Kidney (tissue), 13 donors: ENCODE measurements at regions not wholly inside any gene's neighbourhood (a gene's known extent, or its start where the extent isn't known, plus 50 kb on each side); places are given as distances from the start of the nearest gene placed in this dataset.

Experiments
- DNase-seq, 5 donors: peaks; one replicate each; pipeline ENCODE4 v3.0.0-alpha.2; 2013 to 2020
- FAIRE-seq: peaks from 2 replicates; lab custom pipeline; 2012; peaks lifted over from hg19 to GRCh38; lab: Jason Lieb, UNC
- H3K27ac ChIP-seq, 2 donors: one replicate each; pipeline ENCODE4 v1.7.0; 2013; ENCODE audit warnings: low read depth in 2 of 2, low read length in 2 of 2, inconsistent platforms in 1 of 2
- H3K27me3 ChIP-seq: one replicate; pipeline ENCODE4 v1.7.1; 2013; ENCODE audit warnings: low read length, inconsistent platforms; ENCODE audit not compliant: control insufficient read depth, insufficient read depth
- H3K36me3 ChIP-seq, 3 donors: one replicate each; pipeline versions ENCODE4 v1.7.0 to v1.7.1; 2013; ENCODE audit warnings: low read length in 3 of 3, control low read depth in 1 of 3, inconsistent platforms in 1 of 3; ENCODE audit not compliant: insufficient read depth in 3 of 3, control insufficient read depth in 2 of 3
- H3K4me1 ChIP-seq, 3 donors: one replicate each; pipeline versions ENCODE4 v1.7.0 to v1.7.1; 2013; ENCODE audit warnings: low read length in 3 of 3, inconsistent platforms in 1 of 3, low read depth in 1 of 3; ENCODE audit not compliant: control insufficient read depth in 2 of 3, insufficient read depth in 2 of 3
- H3K4me3 ChIP-seq, 3 donors: one replicate each; pipeline versions ENCODE4 v1.7.0 to v1.8.1; 2013; ENCODE audit warnings: low read length in 3 of 3, control low read depth in 1 of 3, inconsistent platforms in 1 of 3
- H3K9ac ChIP-seq, 3 donors: one replicate each; pipeline versions ENCODE4 v1.7.0 to v1.7.1; 2013; ENCODE audit warnings: low read length in 3 of 3, control low read depth in 1 of 3, inconsistent platforms in 1 of 3
- H3K9me3 ChIP-seq, 3 donors: one replicate each; pipeline versions ENCODE4 v1.7.0 to v1.7.1; 2013; ENCODE audit warnings: low read length in 3 of 3, control low read depth in 1 of 3, inconsistent platforms in 1 of 3; ENCODE audit not compliant: control insufficient read depth in 2 of 3, insufficient read depth in 1 of 3
- CTCF ChIP-seq: IDR thresholded peaks from 3 replicates; pipeline ENCODE4 v1.5.1; 2012; ENCODE audit warnings: mild to moderate bottlenecking, moderate library complexity, borderline replicate concordance; ENCODE audit not compliant: insufficient read depth; ENCODE audit errors: extremely low read depth
- intact Hi-C: fragments of 100-400 bp; cut with DNase I; formaldehyde crosslinking; loops from one replicate; pipeline ENCODE4 v1.11.1; 2022
- donor health status: control.
- donor health status: control.
- donor health status: control.
- donor health status: control.
- donor health status: control.
- donor health status: DM: yes; HTN: yes; CAD: no.
- donor health status: Normal renal cell carcinoma (clear cell type).

- H3K4me1 ChIP-seq, result no peaks in the 10 kb centered on the region
- no peak for FAIRE-seq
- no peak for TF ChIP-seq CTCF
- H3K27ac ChIP-seq, result no peak overlapping the region
- H3K4me3 ChIP-seq, result no peak overlapping the region
- H3K9ac ChIP-seq, result no peak overlapping the region
- no peaks in the 10 kb centered on the region for H3K27me3 ChIP-seq
- intact Hi-C loops, result no loop called here
- DNase-seq, result peak in 3 of 5 donors; percentile 59 to 61 (median 60)
- peaks cover 0 to 6% (median 0%) of the 10 kb centered on the region in 3 donors for H3K9me3 ChIP-seq
- H3K36me3 ChIP-seq, result no peaks in the 10 kb centered on the region
Observed at GRCh38 chr15:73822998-73823397, 50.4 kb upstream of the TBC1D21 start.
